MM.1S (cell line): ENCODE measurements at regions not wholly inside any gene's neighbourhood (a gene's known extent, or its start where the extent isn't known, plus 50 kb on each side); places are given as distances from the start of the nearest gene placed in this dataset.

Experiments used
- DNase-seq: peaks from one replicate; pipeline ENCODE4 v3.0.0-alpha.2; 2015
- H2AFZ ChIP-seq: fragments of 300-600 bp; sonication (generic); 2 replicates; pipeline ENCODE4 v1.6.0; 2016; ENCODE audit warnings: antibody characterized with exemption, low read length
- H3F3A ChIP-seq: fragments of 300-600 bp; sonication (generic); 2 replicates; pipeline ENCODE4 v1.6.1; 2016; ENCODE audit warnings: mild to moderate bottlenecking, antibody characterized with exemption, low read length, moderate library complexity, mixed read lengths; ENCODE audit not compliant: insufficient read depth
- H3K27ac ChIP-seq: fragments of 300-600 bp; sonication (generic); 2 replicates; pipeline ENCODE4 v1.5.1; 2016; ENCODE audit warnings: mild to moderate bottlenecking, low read length
- H3K27me3 ChIP-seq: fragments of 300-600 bp; sonication (generic); replicated peaks from 2 replicates; pipeline ENCODE4 v1.6.0; 2016; ENCODE audit warnings: low read length; ENCODE audit not compliant: insufficient read depth
- H3K36me3 ChIP-seq: fragments of 300-600 bp; sonication (generic); replicated peaks from 2 replicates; pipeline ENCODE4 v1.6.1; 2016; ENCODE audit warnings: mild to moderate bottlenecking, low read length, mixed read lengths; ENCODE audit not compliant: insufficient read depth
- H3K4me1 ChIP-seq: fragments of 300-600 bp; sonication (generic); 2 replicates; pipeline ENCODE4 v1.6.1; 2016; ENCODE audit warnings: low read length, mixed read lengths
- H3K4me2 ChIP-seq: fragments of 300-600 bp; sonication (generic); 2 replicates; pipeline ENCODE4 v1.6.0; 2016; ENCODE audit warnings: low read depth, low read length
- H3K4me3 ChIP-seq: fragments of 300-600 bp; sonication (generic); 2 replicates; pipeline ENCODE4 v1.5.1; 2016; ENCODE audit warnings: low read length, mixed read lengths
- H3K79me2 ChIP-seq: fragments of 300-600 bp; sonication (generic); 2 replicates; pipeline ENCODE4 v1.6.1; 2016; ENCODE audit warnings: mixed run types, low read length, mixed read lengths
- H3K9ac ChIP-seq: fragments of 300-600 bp; sonication (generic); 2 replicates; pipeline ENCODE4 v1.6.1; 2016; ENCODE audit warnings: low read length, mixed read lengths
- H3K9me2 ChIP-seq: fragments of 300-600 bp; sonication (generic); replicated peaks from 2 replicates; pipeline ENCODE4 v1.6.1; 2016; ENCODE audit warnings: mild to moderate bottlenecking, low read length, mixed read lengths; ENCODE audit not compliant: insufficient read depth
- H3K9me3 ChIP-seq: fragments of 300-600 bp; sonication (generic); replicated peaks from 2 replicates; pipeline ENCODE4 v1.6.1; 2016; ENCODE audit warnings: mild to moderate bottlenecking, low read length, mixed read lengths; ENCODE audit not compliant: insufficient read depth
- H4K20me1 ChIP-seq: fragments of 300-600 bp; sonication (generic); 2 replicates; pipeline ENCODE4 v1.6.1; 2016; ENCODE audit warnings: mild to moderate bottlenecking, low read length, moderate library complexity, mixed read lengths; ENCODE audit not compliant: insufficient read depth
- CTCF ChIP-seq: fragments of 300-600 bp; sonication (generic); IDR thresholded peaks from 2 replicates; pipeline ENCODE4 v1.5.1; 2016; ENCODE audit warnings: antibody characterized with exemption, low read length, mixed read lengths
- EZH2 ChIP-seq: fragments of 300-600 bp; sonication (generic); optimal IDR thresholded peaks from 2 replicates; pipeline ENCODE3; 2017; ENCODE audit warnings: low read depth, mild to moderate bottlenecking, antibody characterized with exemption, low read length, mixed read lengths
- EZH2phosphoT487 ChIP-seq: fragments of 300-600 bp; sonication (generic); IDR thresholded peaks from 2 replicates; pipeline ENCODE4 v1.6.1; 2018; ENCODE audit warnings: antibody characterized with exemption, low read length

GRCh38 chr2:205876127-205876526 lies 193.8 kb downstream of the NRP2 start:
- TF ChIP-seq EZH2 (no peak), CTCF (no peak), EZH2phosphoT487 (no peak)
- DNase-seq, result no peak
- H4K20me1 ChIP-seq, result no peaks in the 10 kb centered on the region
- no peak overlapping the region for H2AFZ ChIP-seq
- no peaks in the 10 kb centered on the region for H3F3A ChIP-seq
- H3K27me3 ChIP-seq, result no peaks in the 10 kb centered on the region
- H3K9me2 ChIP-seq, result no peaks in the 10 kb centered on the region
- no peak overlapping the region for H3K4me2 ChIP-seq
- no peak overlapping the region for H3K4me3 ChIP-seq
- no peaks in the 10 kb centered on the region for H3K36me3 ChIP-seq
- no peak overlapping the region for H3K9ac ChIP-seq
- no peaks in the 10 kb centered on the region for H3K4me1 ChIP-seq
- H3K79me2 ChIP-seq, result no peaks in the 10 kb centered on the region
- H3K27ac ChIP-seq, result no peak overlapping the region
- H3K9me3 ChIP-seq, result no peaks in the 10 kb centered on the region

DNA sequence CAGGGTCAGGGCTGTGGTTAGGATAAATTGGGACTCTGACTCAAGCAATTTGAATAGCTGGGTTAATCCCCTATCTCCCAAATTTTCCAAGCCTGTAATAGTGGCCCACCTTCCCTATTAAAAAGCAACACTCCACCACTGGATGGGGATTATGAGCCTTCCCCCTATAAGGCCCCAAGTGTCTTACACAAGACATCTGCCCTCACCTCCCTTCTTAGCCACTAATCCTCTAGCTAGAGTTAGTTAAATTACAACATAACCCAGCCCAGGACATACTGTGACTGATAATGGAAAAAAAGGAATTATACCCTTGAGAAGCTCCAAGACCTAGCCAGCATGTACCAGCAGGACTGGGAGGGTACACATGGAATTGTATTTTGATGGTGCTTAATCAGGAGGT lies 190.4 kb downstream of the NRP2 start:
- no peak overlapping the region for H3K4me2 ChIP-seq
- TF ChIP-seq EZH2phosphoT487 (no peak), EZH2 (no peak), CTCF (no peak)

DNA sequence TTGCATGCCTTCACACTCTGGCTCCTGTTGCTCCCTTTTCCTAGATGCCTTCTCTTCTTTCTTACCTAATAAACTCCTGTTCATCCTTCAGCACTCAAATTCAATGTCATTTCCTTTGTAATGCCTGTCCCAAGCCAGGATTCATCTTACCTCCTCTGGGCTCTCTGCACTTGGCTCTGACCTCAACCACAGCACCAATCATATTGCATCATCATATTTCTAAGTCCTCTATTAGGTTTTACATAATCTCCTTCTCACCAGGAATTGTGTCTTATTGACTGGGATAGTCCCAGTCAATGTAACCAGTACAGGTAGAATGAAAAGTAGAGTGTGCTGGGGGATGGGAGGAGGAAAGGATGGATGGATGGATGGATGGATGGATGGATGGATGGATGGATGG lies 187.1 kb downstream of the NRP2 start:
- no peak overlapping the region for H3K4me2 ChIP-seq

More for the DNA sequence above, 190.4 kb downstream of the NRP2 start:
- H3K9ac ChIP-seq, result no peak overlapping the region
- H3K4me3 ChIP-seq, result no peak overlapping the region
- H2AFZ ChIP-seq, result no peak overlapping the region
- no peaks in the 10 kb centered on the region for H3K36me3 ChIP-seq
- no peaks in the 10 kb centered on the region for H3K9me2 ChIP-seq
- H3K27me3 ChIP-seq, result no peaks in the 10 kb centered on the region
- DNase-seq, result no peak
- no peaks in the 10 kb centered on the region for H3K4me1 ChIP-seq
- no peak overlapping the region for H3K27ac ChIP-seq
- no peaks in the 10 kb centered on the region for H3F3A ChIP-seq
- no peaks in the 10 kb centered on the region for H3K79me2 ChIP-seq
- H3K9me3 ChIP-seq, result no peaks in the 10 kb centered on the region
- H4K20me1 ChIP-seq, result no peaks in the 10 kb centered on the region

More for the DNA sequence above, 187.1 kb downstream of the NRP2 start:
- H3K27me3 ChIP-seq, result no peaks in the 10 kb centered on the region
- H3K9me2 ChIP-seq, result no peaks in the 10 kb centered on the region
- H3K9ac ChIP-seq, result no peak overlapping the region
- H3F3A ChIP-seq, result no peaks in the 10 kb centered on the region
- no peaks in the 10 kb centered on the region for H3K9me3 ChIP-seq
- no peaks in the 10 kb centered on the region for H3K79me2 ChIP-seq
- no peak overlapping the region for H3K27ac ChIP-seq
- H3K4me3 ChIP-seq, result no peak overlapping the region
- TF ChIP-seq EZH2 (no peak), CTCF (no peak), EZH2phosphoT487 (no peak)
- H3K4me1 ChIP-seq, result no peaks in the 10 kb centered on the region
- H4K20me1 ChIP-seq, result no peaks in the 10 kb centered on the region
- no peak for DNase-seq
- no peaks in the 10 kb centered on the region for H3K36me3 ChIP-seq
- no peak overlapping the region for H2AFZ ChIP-seq
